Fibroblast of the aortic adventitia (primary cell): ENCODE measurements at regions not wholly inside any gene's neighbourhood (a gene's known extent, or its start where the extent isn't known, plus 50 kb on each side); places are given as distances from the start of the nearest gene placed in this dataset.

Experiments used
- DNase-seq: peaks from one replicate; pipeline ENCODE4 v3.0.0-alpha.2; 2010; ENCODE audit warnings: low read depth
- H3K4me3 ChIP-seq: 2 replicates; pipeline ENCODE4 v1.5.1; 2011; ENCODE audit warnings: low read depth, mild to moderate bottlenecking, control low read depth, low read length, moderate library complexity
- TF ChIP-seq, protein P1 (sequence below): IDR thresholded peaks from 2 replicates; pipeline ENCODE4 v1.5.1; 2011; ENCODE audit warnings: mild to moderate bottlenecking, low read length, control low read depth, inconsistent platforms; ENCODE audit not compliant: insufficient read depth

- TF ChIP-seq, protein P1, sequence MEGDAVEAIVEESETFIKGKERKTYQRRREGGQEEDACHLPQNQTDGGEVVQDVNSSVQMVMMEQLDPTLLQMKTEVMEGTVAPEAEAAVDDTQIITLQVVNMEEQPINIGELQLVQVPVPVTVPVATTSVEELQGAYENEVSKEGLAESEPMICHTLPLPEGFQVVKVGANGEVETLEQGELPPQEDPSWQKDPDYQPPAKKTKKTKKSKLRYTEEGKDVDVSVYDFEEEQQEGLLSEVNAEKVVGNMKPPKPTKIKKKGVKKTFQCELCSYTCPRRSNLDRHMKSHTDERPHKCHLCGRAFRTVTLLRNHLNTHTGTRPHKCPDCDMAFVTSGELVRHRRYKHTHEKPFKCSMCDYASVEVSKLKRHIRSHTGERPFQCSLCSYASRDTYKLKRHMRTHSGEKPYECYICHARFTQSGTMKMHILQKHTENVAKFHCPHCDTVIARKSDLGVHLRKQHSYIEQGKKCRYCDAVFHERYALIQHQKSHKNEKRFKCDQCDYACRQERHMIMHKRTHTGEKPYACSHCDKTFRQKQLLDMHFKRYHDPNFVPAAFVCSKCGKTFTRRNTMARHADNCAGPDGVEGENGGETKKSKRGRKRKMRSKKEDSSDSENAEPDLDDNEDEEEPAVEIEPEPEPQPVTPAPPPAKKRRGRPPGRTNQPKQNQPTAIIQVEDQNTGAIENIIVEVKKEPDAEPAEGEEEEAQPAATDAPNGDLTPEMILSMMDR: no peak
- no peak overlapping the region for H3K4me3 ChIP-seq
- no peak for DNase-seq
Observed at GRCh38 chr7:25756601-25757000, 395.4 kb upstream of the NFE2L3 start.

DNA sequence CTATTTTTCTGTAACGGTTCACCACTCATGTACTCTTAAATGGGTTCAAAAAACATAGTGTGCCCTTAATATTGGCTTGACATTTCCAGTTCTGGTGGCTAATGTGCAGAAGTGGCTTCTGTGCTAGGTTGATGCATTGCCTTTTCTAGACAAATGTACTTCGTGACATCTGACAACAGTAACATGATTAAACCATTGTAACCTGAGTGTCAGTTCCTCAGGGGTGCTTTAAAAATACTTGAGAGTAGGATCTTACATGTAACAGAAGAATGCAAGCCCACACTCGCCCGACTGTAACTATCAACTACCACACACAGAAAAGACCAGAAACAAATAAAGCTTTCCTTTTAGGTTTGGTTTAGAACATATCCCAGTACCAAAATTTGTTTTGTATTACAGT, 393.4 kb upstream of the NFE2L3 start:
- TF ChIP-seq, protein P1: no peak
- no peak overlapping the region for H3K4me3 ChIP-seq
- DNase-seq: no peak

DNA sequence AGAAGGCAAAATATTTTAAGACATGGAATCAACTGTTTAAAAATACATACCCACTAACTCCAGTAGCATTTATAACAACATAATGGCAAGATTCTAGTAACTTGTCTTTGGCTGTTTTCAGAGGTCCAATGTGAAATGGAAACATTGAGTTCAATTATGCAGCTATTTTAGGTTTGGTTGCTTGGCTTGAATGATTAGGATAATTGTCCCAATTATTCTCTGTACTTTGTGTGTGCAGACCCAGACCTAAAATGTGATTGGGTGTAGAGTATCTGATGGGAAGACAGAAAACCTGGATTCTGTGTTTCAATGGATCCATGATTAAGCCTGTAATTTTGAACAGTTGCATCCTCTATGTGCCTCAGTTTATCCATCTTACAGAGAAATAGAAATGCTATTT, 392.7 kb upstream of the NFE2L3 start:
- TF ChIP-seq, protein P1: no peak
- H3K4me3 ChIP-seq: no peak overlapping the region
- no peak for DNase-seq

DNA sequence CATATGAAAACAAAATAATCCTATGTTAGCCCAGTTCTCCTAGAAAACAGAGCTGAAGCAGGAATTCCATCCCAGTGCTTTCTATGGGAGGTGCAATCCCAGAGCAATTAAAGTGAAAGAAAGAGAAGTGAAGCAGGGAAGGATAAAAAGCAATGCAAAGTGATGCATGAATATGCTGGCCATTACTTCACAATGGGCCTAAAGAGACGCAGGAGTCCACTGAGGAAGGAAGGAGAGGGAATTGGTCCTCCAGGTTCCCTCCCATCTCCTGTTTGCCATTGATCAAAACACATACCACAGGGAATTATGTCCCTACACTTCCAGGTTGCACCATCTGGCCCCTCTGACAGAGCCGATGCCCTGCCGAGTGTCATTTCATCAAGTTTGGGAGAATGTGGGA, 392.2 kb upstream of the NFE2L3 start:
- TF ChIP-seq, protein P1: no peak
- no peak for DNase-seq
- H3K4me3 ChIP-seq: no peak overlapping the region

DNA sequence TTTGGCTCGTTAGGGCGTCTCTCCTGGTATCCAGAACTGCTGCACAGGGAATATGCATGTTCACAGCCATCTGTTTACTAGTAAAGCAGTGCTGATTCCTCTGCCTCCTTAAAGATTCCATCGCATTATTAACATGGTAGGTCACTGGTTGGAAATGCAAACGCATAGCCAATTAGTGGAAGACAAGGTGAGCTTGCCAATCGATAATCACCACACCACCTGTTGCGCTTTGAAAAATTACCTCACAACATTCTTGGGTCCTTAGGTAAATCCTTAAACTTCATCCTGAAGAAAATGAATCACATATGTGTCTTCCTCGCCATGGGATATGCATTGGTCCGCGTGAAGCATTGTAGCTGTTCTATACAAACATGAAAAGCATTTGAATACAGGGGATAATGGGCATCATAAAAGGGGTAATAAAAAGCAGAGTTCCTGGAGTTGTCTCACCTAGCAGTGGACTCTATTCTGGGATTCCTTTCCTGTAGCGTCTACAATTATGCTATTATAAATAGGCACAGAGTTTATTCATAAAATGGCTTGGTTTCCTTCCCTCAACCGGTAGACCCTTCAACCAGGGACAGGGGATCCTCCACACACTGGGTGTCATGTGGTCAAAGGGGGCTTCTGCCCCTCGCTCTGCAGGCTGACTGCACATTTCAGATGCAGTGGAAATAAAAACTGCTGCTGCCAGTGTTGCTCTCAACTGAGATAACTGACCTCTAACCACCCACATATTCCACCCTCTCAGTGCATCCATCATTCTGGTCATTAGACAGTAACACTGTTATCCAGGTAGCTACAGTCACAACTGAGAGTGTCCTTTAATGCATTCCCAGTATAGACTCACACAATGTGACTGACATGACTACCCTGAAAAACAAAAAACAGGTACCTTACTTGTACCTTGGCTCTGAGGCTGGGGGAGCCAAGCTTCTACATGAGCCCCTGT, 389.2 kb upstream of the NFE2L3 start:
- no peak for DNase-seq
- TF ChIP-seq, protein P1: no peak
- H3K4me3 ChIP-seq: no peak overlapping the region

- DNase-seq: no peak
- H3K4me3 ChIP-seq: no peak overlapping the region
- TF ChIP-seq, protein P1: no peak
Observed at GRCh38 chr7:25763463-25763860, 388.5 kb upstream of the NFE2L3 start.
